DND-41 (cell line): ENCODE measurements at regions not wholly inside any gene's neighbourhood (a gene's known extent, or its start where the extent isn't known, plus 50 kb on each side); places are given as distances from the start of the nearest gene placed in this dataset.

Experiments
- ATAC-seq: fragments of 200-7000 bp; cut with Tn5 transposase; 3 replicates; pipeline ENCODE4 v1.9.1; 2021; ENCODE audit warnings: low read depth; ENCODE audit not compliant: insufficient read depth
- DNase-seq: peaks from one replicate; pipeline ENCODE4 v3.0.0-alpha.2; 2020
- H2AFZ ChIP-seq: 2 replicates; pipeline ENCODE4 v1.6.0; 2012; ENCODE audit warnings: low read depth, low read length
- H3K27ac ChIP-seq: 2 replicates; pipeline ENCODE4 v1.5.1; 2012; ENCODE audit warnings: low read length, inconsistent platforms
- H3K27me3 ChIP-seq: fragments of 200-600 bp; sonication (generic); 2 replicates; pipeline ENCODE4 v1.6.0; 2012; ENCODE audit warnings: low read length, mild to moderate bottlenecking, inconsistent platforms; ENCODE audit not compliant: insufficient read depth, poor library complexity
- H3K36me3 ChIP-seq: 2 replicates; pipeline ENCODE4 v1.5.1; 2012; ENCODE audit warnings: low read length, inconsistent platforms; ENCODE audit not compliant: insufficient read depth
- H3K4me1 ChIP-seq: 2 replicates; pipeline ENCODE4 v1.5.1; 2012; ENCODE audit warnings: mild to moderate bottlenecking, low read length; ENCODE audit not compliant: insufficient read depth
- H3K4me2 ChIP-seq: 2 replicates; pipeline ENCODE4 v1.6.0; 2012; ENCODE audit warnings: mild to moderate bottlenecking, moderate library complexity, low read length, inconsistent platforms; ENCODE audit not compliant: insufficient read depth
- H3K4me3 ChIP-seq, 2 experiments: fragments of 200-600 bp in 1 of 2; shearing (Covaris generic) in 1 of 2; 2 replicates each; pipeline ENCODE4 v1.5.1; 2012 to 2016; ENCODE audit warnings: inconsistent platforms in 2 of 2, low read length in 2 of 2, mild to moderate bottlenecking in 2 of 2, low read depth in 1 of 2, moderate library complexity in 1 of 2
- H3K79me2 ChIP-seq: 2 replicates; pipeline ENCODE4 v1.6.0; 2012; ENCODE audit warnings: low read length, inconsistent platforms; ENCODE audit not compliant: insufficient read depth
- H3K9ac ChIP-seq: 2 replicates; pipeline ENCODE4 v1.6.0; 2012; ENCODE audit warnings: low read depth, mild to moderate bottlenecking, inconsistent platforms, low read length, moderate library complexity
- H3K9me3 ChIP-seq: 2 replicates; pipeline ENCODE4 v1.5.1; 2012; ENCODE audit warnings: low read length, moderate library complexity, mild to moderate bottlenecking, inconsistent platforms; ENCODE audit not compliant: insufficient read depth, severe bottlenecking
- H4K20me1 ChIP-seq: 2 replicates; pipeline ENCODE4 v1.6.0; 2012; ENCODE audit warnings: low read length; ENCODE audit not compliant: insufficient read depth
- CTCF ChIP-seq: IDR thresholded peaks from 2 replicates; pipeline ENCODE4 v1.5.1; 2012; ENCODE audit warnings: borderline replicate concordance, low read length, moderate library complexity, mild to moderate bottlenecking; ENCODE audit not compliant: poor library complexity, severe bottlenecking; ENCODE audit errors: extremely low read depth
- EZH2 ChIP-seq: IDR thresholded peaks from 3 replicates; pipeline ENCODE4 v1.6.1; 2012; ENCODE audit warnings: borderline replicate concordance, low read depth, mild to moderate bottlenecking, moderate library complexity, low read length, inconsistent platforms; ENCODE audit not compliant: severe bottlenecking

- no peaks in the 10 kb centered on the region for H3K36me3 ChIP-seq
- no peak for ATAC-seq
- H3K4me1 ChIP-seq = no peaks in the 10 kb centered on the region
- no peak for DNase-seq
- TF ChIP-seq EZH2 (no peak), CTCF (no peak)
- no peak overlapping the region for H3K9ac ChIP-seq
- H3K27ac ChIP-seq = no peak overlapping the region
- H3K4me2 ChIP-seq = no peak overlapping the region
- no peaks in the 10 kb centered on the region for H3K79me2 ChIP-seq
- H2AFZ ChIP-seq = no peak overlapping the region
- no peak overlapping the region for H3K4me3 ChIP-seq
- no peaks in the 10 kb centered on the region for H4K20me1 ChIP-seq
- no peaks in the 10 kb centered on the region for H3K27me3 ChIP-seq
- H3K9me3 ChIP-seq = no peaks in the 10 kb centered on the region
Measured at GRCh38 chr1:95620076-95620475, 386.1 kb downstream of the RWDD3 start.

GRCh38 chr1:95622609-95623008 is 388.6 kb downstream of the RWDD3 start:
- no peak overlapping the region for H3K27ac ChIP-seq
- DNase-seq (no peak), ATAC-seq (no peak)
- H3K4me3 ChIP-seq = no peak overlapping the region
- no peaks in the 10 kb centered on the region for H3K9me3 ChIP-seq
- H4K20me1 ChIP-seq = no peaks in the 10 kb centered on the region
- H3K4me1 ChIP-seq = no peaks in the 10 kb centered on the region
- no peaks in the 10 kb centered on the region for H3K36me3 ChIP-seq
- H2AFZ ChIP-seq = no peak overlapping the region
- TF ChIP-seq CTCF = no peak
- TF ChIP-seq EZH2 = no peak
- H3K79me2 ChIP-seq = no peaks in the 10 kb centered on the region
- H3K4me2 ChIP-seq = no peak overlapping the region
- H3K27me3 ChIP-seq = no peaks in the 10 kb centered on the region
- no peak overlapping the region for H3K9ac ChIP-seq

GRCh38 chr1:95625224-95625623 is 391.2 kb downstream of the RWDD3 start:
- Histone ChIP-seq H3K4me2 (no peak overlapping the region), H3K4me3 (no peak overlapping the region), H3K9me3 (no peaks in the 10 kb centered on the region), H3K79me2 (no peaks in the 10 kb centered on the region), H3K36me3 (no peaks in the 10 kb centered on the region), H3K4me1 (no peaks in the 10 kb centered on the region), H2AFZ (no peak overlapping the region), H4K20me1 (no peaks in the 10 kb centered on the region), H3K27me3 (no peaks in the 10 kb centered on the region), H3K9ac (no peak overlapping the region), H3K27ac (no peak overlapping the region)
- ATAC-seq (no peak), DNase-seq (no peak)
- TF ChIP-seq CTCF (no peak), EZH2 (no peak)

- DNase-seq (no peak), ATAC-seq (no peak)
- Histone ChIP-seq H3K9ac (no peak overlapping the region), H3K79me2 (no peaks in the 10 kb centered on the region), H3K9me3 (no peaks in the 10 kb centered on the region), H3K4me3 (no peak overlapping the region), H2AFZ (no peak overlapping the region), H3K4me1 (no peaks in the 10 kb centered on the region), H3K4me2 (no peak overlapping the region), H3K27me3 (no peaks in the 10 kb centered on the region), H4K20me1 (no peaks in the 10 kb centered on the region), H3K27ac (no peak overlapping the region), H3K36me3 (no peaks in the 10 kb centered on the region)
- no peak for TF ChIP-seq CTCF
- TF ChIP-seq EZH2 = no peak
Measured at GRCh38 chr1:95627244-95627643, 393.2 kb downstream of the RWDD3 start.
